ENCODE measurements at regions not wholly inside any gene's neighbourhood (a gene's known extent, or its start where the extent isn't known, plus 50 kb on each side); places are given as distances from the start of the nearest gene placed in this dataset.

DNA sequence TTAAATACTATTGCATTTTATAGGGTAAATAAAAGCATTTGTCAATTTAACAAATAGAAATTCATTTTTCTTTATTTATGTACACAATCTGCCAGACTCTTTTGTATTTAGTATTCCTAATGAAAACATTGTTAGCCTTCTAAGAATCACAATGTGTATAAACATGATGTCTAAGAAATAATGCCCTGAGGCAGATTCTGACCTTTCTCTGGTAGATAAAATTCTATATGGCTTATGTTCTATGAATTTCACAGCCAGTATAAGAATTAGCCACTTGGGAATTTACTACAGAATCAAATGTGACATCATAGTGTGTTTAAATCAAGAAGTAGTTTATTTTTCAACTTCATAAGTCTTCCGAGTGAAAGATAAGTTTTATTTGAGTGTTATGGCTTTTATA lies 457.4 kb downstream of the ZIC1 start:
- Histone ChIP-seq H3K27ac (no peak overlapping the region), H3K9me3 (peaks cover 0 to 49% (median 30%) of the 10 kb centered on the region in 8 donors), H3K27me3 (replicated peaks in 1 of 7) (no peaks in the 10 kb centered on the region), H3K4me3 (no peak overlapping the region), H3K36me3 (no peaks in the 10 kb centered on the region), H3K4me1 (no peaks in the 10 kb centered on the region)
- no peak for DNase-seq
- WGBS, 5 donors, result 67 to 82% (median 78%) methylated on average over 1 of the region's 1 CpG
- intact Hi-C loops (cut with DNase I; ENCODE audit: low total_unique reads), result no loop called here
- TF ChIP-seq CTCF (IDR thresholded peaks at IDR 0.05 in 8 of 11, conservative IDR thresholded peaks at IDR 0.05 in 3 of 11) (no peak), POLR2AphosphoS5 (IDR thresholded peaks at IDR 0.05) (no peak), POLR2A (IDR thresholded peaks at IDR 0.05) (no peak)

GRCh38 chr3:147872568-147872967 lies 463.4 kb downstream of the ZIC1 start:
- 84 to 95% (median 87%) methylated on average over 4 of the region's 4 CpGs for WGBS, 5 donors
- H3K27ac ChIP-seq, result no peak overlapping the region
- TF ChIP-seq POLR2A (IDR thresholded peaks at IDR 0.05) (no peak), POLR2AphosphoS5 (IDR thresholded peaks at IDR 0.05) (no peak), CTCF (IDR thresholded peaks at IDR 0.05 in 8 of 11, conservative IDR thresholded peaks at IDR 0.05 in 3 of 11) (no peak)

DNA sequence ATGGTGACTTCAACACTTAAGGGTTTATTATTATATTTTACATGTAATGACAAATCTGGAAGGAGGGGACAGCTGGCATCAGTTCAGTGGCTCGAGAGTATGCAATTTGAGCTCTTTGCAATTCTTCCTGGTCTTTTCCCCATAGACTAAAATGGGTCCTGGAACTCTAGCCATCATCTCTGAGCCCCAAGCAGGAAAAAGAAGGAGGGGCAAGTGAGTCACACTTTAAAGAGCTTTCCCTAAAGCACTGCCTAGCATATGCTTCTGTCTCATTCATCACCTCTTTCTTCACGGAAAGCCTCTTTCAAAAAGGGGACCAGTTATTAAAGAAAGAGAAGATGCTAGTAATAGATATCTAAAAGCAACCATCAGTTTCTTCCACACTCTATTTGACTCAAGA lies 466.3 kb downstream of the ZIC1 start:
- intact Hi-C loops (cut with DNase I; ENCODE audit: low total_unique reads), result no loop called here
- TF ChIP-seq POLR2AphosphoS5 (IDR thresholded peaks at IDR 0.05), result no peak
- TF ChIP-seq POLR2A (IDR thresholded peaks at IDR 0.05), result no peak
- no peak for TF ChIP-seq CTCF (IDR thresholded peaks at IDR 0.05 in 8 of 11, conservative IDR thresholded peaks at IDR 0.05 in 3 of 11)
- H3K27ac ChIP-seq, result no peak overlapping the region
- H3K36me3 ChIP-seq, result no peaks in the 10 kb centered on the region
- no peaks in the 10 kb centered on the region for H3K27me3 ChIP-seq (replicated peaks in 1 of 7)
- H3K4me1 ChIP-seq, result no peaks in the 10 kb centered on the region
- DNase-seq, result no peak
- H3K4me3 ChIP-seq, result no peak overlapping the region
- 19 to 68% (median 67%) methylated on average over 2 of the region's 2 CpGs for WGBS, 5 donors
- H3K9me3 ChIP-seq, result peaks cover 0 to 44% (median 18%) of the 10 kb centered on the region in 8 donors

More at GRCh38 chr3:147872568-147872967, 463.4 kb downstream of the ZIC1 start:
- Histone ChIP-seq H3K27me3 (replicated peaks in 1 of 7) (no peaks in the 10 kb centered on the region), H3K9me3 (peaks cover 0 to 21% (median 0%) of the 10 kb centered on the region in 8 donors), H3K4me1 (no peaks in the 10 kb centered on the region), H3K36me3 (no peaks in the 10 kb centered on the region), H3K4me3 (no peak overlapping the region)
- DNase-seq, result no peak
- intact Hi-C loops (cut with DNase I; ENCODE audit: low total_unique reads), result no loop called here

DNA sequence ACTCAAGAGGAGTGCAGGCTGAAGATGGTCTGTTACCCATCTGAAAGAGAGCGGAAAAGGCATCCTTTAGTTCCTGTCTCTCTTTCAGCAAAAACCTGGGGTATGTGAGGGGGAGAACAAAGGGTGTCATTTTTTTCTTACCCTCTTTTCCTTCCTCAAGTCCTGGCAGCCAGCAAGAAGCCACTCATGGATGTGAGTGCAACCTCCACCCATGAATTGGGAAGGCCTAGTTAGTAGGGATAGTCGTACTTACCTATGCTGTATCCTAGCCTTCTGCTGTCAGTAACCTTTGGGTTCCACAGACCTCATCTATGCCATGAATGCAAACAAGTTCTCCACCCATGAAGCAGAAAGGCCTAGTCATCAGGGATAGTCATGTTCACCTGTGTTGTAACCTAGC lies 472.8 kb downstream of the ZIC1 start:
- DNase-seq, result no peak
- Histone ChIP-seq H3K27ac (no peak overlapping the region), H3K4me1 (no peaks in the 10 kb centered on the region), H3K27me3 (replicated peaks in 1 of 7) (no peaks in the 10 kb centered on the region), H3K9me3 (peaks cover 0 to 76% (median 56%) of the 10 kb centered on the region in 8 donors), H3K36me3 (no peaks in the 10 kb centered on the region), H3K4me3 (no peak overlapping the region)
- intact Hi-C loops (cut with DNase I; ENCODE audit: low total_unique reads), result no loop called here
- WGBS, 5 donors, result 73 to 86% (median 77%) methylated on average over 2 of the region's 2 CpGs
- TF ChIP-seq CTCF (IDR thresholded peaks at IDR 0.05 in 8 of 11, conservative IDR thresholded peaks at IDR 0.05 in 3 of 11), result no peak
- TF ChIP-seq POLR2A (IDR thresholded peaks at IDR 0.05), result no peak
- TF ChIP-seq POLR2AphosphoS5 (IDR thresholded peaks at IDR 0.05), result no peak
